ENCODE measurements at regions not wholly inside any gene's neighbourhood (a gene's known extent, or its start where the extent isn't known, plus 50 kb on each side); places are given as distances from the start of the nearest gene placed in this dataset.

GRCh38 chr6:163725008-163725941, 310.8 kb downstream of the QKI start:
- DNase-seq = no peak

GRCh38 chr6:163724196-163724595, 309.7 kb downstream of the QKI start:
- DNase-seq = no peak

- DNase-seq = no peak
Observed at GRCh38 chr6:163723759-163724158, 309.2 kb downstream of the QKI start.

- DNase-seq = no peak
Observed at GRCh38 chr6:163721922-163722692, 307.6 kb downstream of the QKI start.

- no peak for DNase-seq
Observed at GRCh38 chr6:163721435-163721834, 306.9 kb downstream of the QKI start.

- no peak for DNase-seq
Observed at GRCh38 chr6:163720460-163721235, 306.1 kb downstream of the QKI start.

GRCh38 chr6:163720005-163720404, 305.5 kb downstream of the QKI start:
- DNase-seq = no peak

- no peak for DNase-seq
Observed at GRCh38 chr6:163719028-163719742, 304.7 kb downstream of the QKI start.

- DNase-seq = no peak
Observed at GRCh38 chr6:163718537-163718936, 304.0 kb downstream of the QKI start.

GRCh38 chr6:163717106-163717764, 302.7 kb downstream of the QKI start:
- no peak for DNase-seq

- peak in 1 of 2 experiments; percentile 14 for DNase-seq
Observed at GRCh38 chr6:163716690-163717089, 302.2 kb downstream of the QKI start.

- DNase-seq = no peak
Observed at GRCh38 chr6:163715846-163716245, 301.3 kb downstream of the QKI start.

- no peak for DNase-seq
Observed at GRCh38 chr6:163714179-163714578, 299.7 kb downstream of the QKI start.

GRCh38 chr6:163712981-163713380, 298.5 kb downstream of the QKI start:
- peak in 1 of 2 experiments; percentile 29 for DNase-seq

- peak; percentile 83 to 88 for DNase-seq
Observed at GRCh38 chr6:163712566-163712961, 298.0 kb downstream of the QKI start.

- DNase-seq = peak; percentile 94 to 95
Observed at GRCh38 chr6:163711615-163712565, 297.4 kb downstream of the QKI start.

GRCh38 chr6:163710532-163711470, 296.3 kb downstream of the QKI start:
- DNase-seq = peak in 1 of 2 experiments; percentile 33

GRCh38 chr6:163709693-163710092, 295.2 kb downstream of the QKI start:
- peak; percentile 47 to 48 for DNase-seq

GRCh38 chr6:163709255-163709654, 294.7 kb downstream of the QKI start:
- DNase-seq = no peak
